NT2/D1 (cell line): ENCODE measurements at regions not wholly inside any gene's neighbourhood (a gene's known extent, or its start where the extent isn't known, plus 50 kb on each side); places are given as distances from the start of the nearest gene placed in this dataset.
"Not testable (repeated sequence)": the region's sequence is repeated elsewhere in the genome, so short reads cannot be mapped to it uniquely, and the experiment has no call there.

Source experiments
- DNase-seq: peaks from one replicate; pipeline ENCODE4 v3.0.0-alpha.2; 2011; ENCODE audit warnings: low read depth, low spot score
- H3K27me3 ChIP-seq: 2 replicates; pipeline ENCODE4 v1.6.0; 2011; ENCODE audit warnings: mild to moderate bottlenecking; ENCODE audit not compliant: insufficient read length, insufficient read depth
- H3K36me3 ChIP-seq: 2 replicates; pipeline ENCODE4 v1.6.1; 2011; ENCODE audit warnings: mild to moderate bottlenecking, low read length, mixed read lengths; ENCODE audit not compliant: insufficient read depth, insufficient read length
- H3K4me1 ChIP-seq: 2 replicates; pipeline ENCODE4 v1.5.1; 2011; ENCODE audit not compliant: insufficient read depth, insufficient read length
- H3K4me3 ChIP-seq: 2 replicates; pipeline ENCODE4 v1.5.1; 2011; ENCODE audit warnings: low read depth; ENCODE audit not compliant: insufficient read length
- H3K9ac ChIP-seq: 2 replicates; pipeline ENCODE4 v1.6.0; 2011; ENCODE audit warnings: low read depth; ENCODE audit not compliant: insufficient read length
- H3K9me3 ChIP-seq: 2 replicates; pipeline ENCODE4 v1.5.1; 2011; ENCODE audit warnings: mild to moderate bottlenecking, low read length; ENCODE audit not compliant: insufficient read depth
- SUZ12 ChIP-seq: IDR thresholded peaks from 2 replicates; pipeline ENCODE4 v1.6.1; 2011; ENCODE audit not compliant: insufficient read length, insufficient read depth; ENCODE audit errors: extremely low read depth
- YY1 ChIP-seq: IDR thresholded peaks from 2 replicates; pipeline ENCODE4 v1.6.1; 2011; ENCODE audit not compliant: insufficient read length, insufficient read depth
- ZNF274 ChIP-seq: IDR thresholded peaks from 2 replicates; pipeline ENCODE4 v1.6.1; 2011; ENCODE audit warnings: mild to moderate bottlenecking, low read depth, low read length

DNA sequence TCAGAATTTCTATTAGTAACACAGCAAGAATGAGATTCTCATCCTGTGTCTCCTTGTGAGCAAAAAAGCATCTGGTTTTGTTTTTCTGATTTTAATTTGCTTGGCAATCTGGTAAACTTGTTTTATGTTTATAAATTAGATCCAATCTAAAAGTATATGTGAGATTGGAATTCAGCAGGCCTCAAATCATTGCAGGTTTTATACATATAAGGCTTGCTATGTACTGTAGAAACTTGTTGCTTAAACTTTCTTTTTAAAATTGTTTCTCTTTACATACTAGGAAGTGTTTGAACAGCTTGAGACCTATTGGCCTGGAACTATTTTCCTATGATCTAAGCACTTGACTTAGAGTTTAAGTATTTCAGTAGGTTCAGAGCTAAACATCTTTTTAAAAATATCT, 1037.8 kb downstream of the NR2F1-AS1 start:
- Histone ChIP-seq H3K27me3 (no peaks in the 10 kb centered on the region), H3K4me3 (no peak overlapping the region)
- DNase-seq, result no peak

DNA sequence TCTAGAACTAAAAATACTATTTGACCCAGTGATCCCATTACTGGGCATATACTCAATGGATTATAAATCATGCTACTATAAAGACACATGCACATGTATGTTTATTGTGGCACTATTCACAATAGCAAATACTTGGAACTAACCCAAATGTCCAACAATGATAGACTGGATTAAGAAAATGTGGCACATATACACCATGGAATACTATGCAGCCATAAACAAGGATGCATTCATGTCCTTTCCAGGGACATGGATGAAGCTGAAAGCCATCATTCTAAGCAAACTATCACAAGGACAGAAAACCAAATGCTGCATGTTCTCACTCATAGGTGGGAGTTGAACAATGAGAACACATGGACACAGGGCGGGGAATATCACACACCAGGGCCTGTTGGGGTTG, 1039.0 kb downstream of the NR2F1-AS1 start:
- H3K4me3 ChIP-seq, H3K27me3 ChIP-seq, H3K9me3 ChIP-seq, H3K4me1 ChIP-seq, H3K36me3 ChIP-seq, DNase-seq, H3K9ac ChIP-seq: not testable (repeated sequence)

More for the DNA sequence above, 1037.8 kb downstream of the NR2F1-AS1 start:
- no peaks in the 10 kb centered on the region for H3K4me1 ChIP-seq
- TF ChIP-seq YY1 (no peak), SUZ12 (no peak), ZNF274 (no peak)
- H3K9me3 ChIP-seq, result no peaks in the 10 kb centered on the region
- no peaks in the 10 kb centered on the region for H3K36me3 ChIP-seq
- no peak overlapping the region for H3K9ac ChIP-seq

DNA sequence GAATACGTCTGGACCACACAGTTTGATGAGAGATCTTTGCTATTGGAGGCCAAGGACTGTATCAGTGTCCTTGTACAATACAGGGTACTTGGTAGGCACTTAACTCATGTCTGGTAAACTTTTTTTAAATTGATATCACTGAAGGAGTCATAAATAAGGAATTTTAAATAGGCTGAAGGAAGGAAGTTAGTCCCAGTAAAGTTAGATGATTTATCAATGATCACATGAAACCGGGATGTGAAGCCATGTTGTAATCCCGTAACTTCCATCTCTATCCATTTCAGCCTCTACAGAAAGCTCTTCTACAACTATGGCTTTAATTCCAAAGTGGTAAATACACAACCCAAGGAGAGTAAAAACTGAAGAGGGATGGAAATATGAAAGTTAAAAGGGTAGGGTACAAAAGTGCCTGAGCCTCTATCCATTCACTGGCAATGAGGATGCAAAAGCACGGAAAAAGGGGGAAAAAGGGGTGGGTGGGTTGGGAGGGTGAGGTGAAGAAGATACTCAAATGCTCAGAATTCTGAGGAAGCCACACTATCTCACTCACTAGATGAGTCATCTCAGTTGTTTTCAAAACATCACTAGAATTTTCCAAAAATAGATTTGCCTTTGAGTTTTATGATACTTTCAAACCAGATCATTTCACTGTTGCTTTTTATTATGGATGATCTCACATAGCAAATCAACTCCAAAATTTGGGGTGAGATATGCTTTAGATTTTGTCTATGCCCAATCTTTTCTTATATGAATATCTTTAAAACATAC, 1053.5 kb downstream of the NR2F1-AS1 start:
- no peaks in the 10 kb centered on the region for H3K9me3 ChIP-seq
- H3K9ac ChIP-seq, result no peak overlapping the region
- H3K4me3 ChIP-seq, result no peak overlapping the region
- TF ChIP-seq YY1 (no peak), ZNF274 (no peak), SUZ12 (no peak)
- H3K36me3 ChIP-seq, result no peaks in the 10 kb centered on the region
- DNase-seq, result no peak
- H3K4me1 ChIP-seq, result no peaks in the 10 kb centered on the region
- H3K27me3 ChIP-seq, result no peaks in the 10 kb centered on the region

DNA sequence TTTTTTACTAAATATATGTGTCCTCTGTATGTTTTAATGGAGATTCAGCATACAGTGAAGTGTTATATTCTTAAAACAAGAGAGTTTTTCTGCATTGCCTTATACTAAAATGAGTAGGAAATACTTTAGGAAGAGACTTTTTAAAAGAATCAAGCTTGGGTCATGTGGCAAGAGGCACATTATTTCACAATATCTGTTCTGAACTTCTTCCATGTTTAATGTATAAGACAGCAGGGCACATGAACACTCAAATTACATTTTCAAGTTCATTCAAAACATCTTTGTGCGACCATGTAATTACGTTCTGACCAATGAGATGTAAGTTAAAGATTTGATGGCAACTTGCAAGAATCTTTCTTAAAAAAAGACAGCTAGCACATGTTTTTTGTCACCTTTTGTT, 1055.9 kb downstream of the NR2F1-AS1 start:
- Histone ChIP-seq H3K9ac (no peak overlapping the region), H3K4me3 (no peak overlapping the region), H3K36me3 (no peaks in the 10 kb centered on the region), H3K27me3 (no peaks in the 10 kb centered on the region), H3K9me3 (no peaks in the 10 kb centered on the region), H3K4me1 (no peaks in the 10 kb centered on the region)
- no peak for DNase-seq
- TF ChIP-seq ZNF274 (no peak), YY1 (no peak), SUZ12 (no peak)

DNA sequence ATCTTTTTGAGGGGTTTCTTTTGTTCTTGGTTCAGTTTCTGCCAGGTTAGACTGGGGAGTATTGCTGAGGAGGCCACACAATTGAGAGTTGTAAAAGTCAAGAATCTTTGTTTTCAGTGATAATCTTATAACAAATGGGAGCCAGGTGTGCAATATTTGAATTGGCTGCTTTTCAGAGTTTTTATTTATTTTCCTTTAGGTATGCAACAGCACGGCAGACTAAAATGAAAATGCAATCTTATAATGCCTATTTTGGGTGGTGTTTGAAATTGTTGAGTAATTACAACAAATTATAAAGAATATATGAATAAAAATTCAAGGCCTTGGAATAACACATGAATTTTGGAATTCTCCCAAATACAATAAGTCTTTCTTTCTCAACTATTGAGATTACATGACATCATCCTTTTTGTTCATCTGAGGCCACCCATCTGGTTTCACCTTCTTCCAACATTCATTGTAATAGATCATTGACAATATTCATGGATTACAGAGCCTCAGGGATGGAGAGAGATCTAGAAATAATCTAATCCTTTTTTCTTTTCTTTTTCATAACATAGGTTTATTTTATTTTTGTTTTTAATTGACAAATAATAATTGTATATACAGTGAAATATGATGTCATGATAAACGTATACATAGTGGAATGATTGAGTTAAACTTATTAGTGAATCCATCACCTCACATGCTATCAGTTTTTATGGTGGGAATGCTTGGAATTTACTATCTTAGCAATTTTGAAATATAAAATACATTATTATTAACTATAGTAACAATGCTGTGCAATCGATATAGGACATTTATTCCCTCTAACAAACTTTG, 1061.0 kb downstream of the NR2F1-AS1 start:
- TF ChIP-seq ZNF274, result no peak
- no peak for TF ChIP-seq YY1
- TF ChIP-seq SUZ12, result no peak
- Histone ChIP-seq H3K36me3 (no peaks in the 10 kb centered on the region), H3K4me3 (no peak overlapping the region), H3K4me1 (no peaks in the 10 kb centered on the region), H3K9me3 (no peaks in the 10 kb centered on the region), H3K27me3 (no peaks in the 10 kb centered on the region), H3K9ac (no peak overlapping the region)
- DNase-seq, result no peak

DNA sequence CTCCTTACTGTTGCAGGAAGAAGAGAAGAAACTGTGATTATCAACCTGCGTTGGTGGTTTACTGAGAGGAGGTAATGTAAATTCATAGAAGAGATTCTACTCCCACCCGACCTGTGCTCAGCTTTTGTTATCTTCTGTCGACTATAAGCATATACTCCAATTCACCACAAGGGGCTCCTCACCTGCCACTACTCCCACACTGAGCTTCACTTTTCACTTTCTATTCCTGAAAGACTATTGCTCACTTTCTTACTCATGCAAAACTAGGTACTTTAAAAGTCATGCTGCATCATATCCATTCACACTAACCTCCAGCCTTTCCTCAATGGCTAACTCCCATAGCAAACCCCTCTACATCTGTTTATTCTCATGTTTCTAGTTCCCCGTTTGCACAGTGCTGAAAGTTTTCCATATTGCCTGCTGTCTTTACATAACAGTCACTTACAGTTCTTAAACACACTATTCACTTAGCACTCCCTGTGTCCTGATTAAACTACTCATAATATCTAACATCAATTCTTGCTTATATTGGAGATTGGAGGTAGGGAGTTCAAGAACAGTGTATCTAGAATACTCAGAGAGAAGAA, 1062.6 kb downstream of the NR2F1-AS1 start:
- H3K9ac ChIP-seq, result no peak overlapping the region
- H3K4me3 ChIP-seq, result no peak overlapping the region
- no peaks in the 10 kb centered on the region for H3K36me3 ChIP-seq
- H3K4me1 ChIP-seq, result no peaks in the 10 kb centered on the region
- peaks cover under 1% of the 10 kb centered on the region; the same call in 1 of the 2 replicates for H3K9me3 ChIP-seq
- no peak for DNase-seq
- no peak for TF ChIP-seq ZNF274
- TF ChIP-seq SUZ12, result no peak
- TF ChIP-seq YY1, result no peak
- no peaks in the 10 kb centered on the region for H3K27me3 ChIP-seq

DNA sequence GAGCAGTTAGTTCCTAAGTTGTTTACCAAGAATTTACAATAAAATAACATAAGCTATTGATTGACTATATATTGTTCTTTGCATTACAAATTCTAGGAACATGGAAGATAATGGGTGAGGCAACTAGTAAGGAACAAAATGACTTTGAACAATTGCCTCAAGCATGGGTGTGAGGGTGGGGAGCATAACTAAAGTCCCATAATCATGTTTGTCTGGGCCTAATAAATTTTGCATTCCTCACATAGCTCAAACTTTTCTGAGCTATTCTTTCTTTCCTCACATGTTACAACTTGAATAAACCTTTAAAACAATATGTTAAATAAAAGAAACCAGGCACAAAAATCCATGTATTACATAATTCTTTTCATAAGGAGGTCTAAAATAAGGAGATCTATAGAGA, 1066.1 kb downstream of the NR2F1-AS1 start:
- peaks cover 18% of the 10 kb centered on the region for H3K9me3 ChIP-seq
- no peak for DNase-seq
- H3K4me1 ChIP-seq, result no peaks in the 10 kb centered on the region
- H3K36me3 ChIP-seq, result no peaks in the 10 kb centered on the region
- H3K4me3 ChIP-seq, result no peak overlapping the region
- TF ChIP-seq SUZ12 (no peak), ZNF274 (no peak), YY1 (no peak)
- no peaks in the 10 kb centered on the region for H3K27me3 ChIP-seq
- no peak overlapping the region for H3K9ac ChIP-seq
